Mucosa of descending colon (tissue), 3 donors: ENCODE measurements at regions not wholly inside any gene's neighbourhood (a gene's known extent, or its start where the extent isn't known, plus 50 kb on each side); places are given as distances from the start of the nearest gene placed in this dataset.

Experiments used
- ATAC-seq: fragments of 200-7000 bp; cut with Tn5 transposase; one replicate; pipeline ENCODE4 v1.9.1; 2020; ENCODE audit warnings: mild to moderate bottlenecking, moderate library complexity
- DNase-seq, 3 donors: peaks; one replicate each; pipeline ENCODE4 v3.0.0-alpha.2; 2020
- H3K36me3 ChIP-seq: fragments of 200-600 bp; one replicate; pipeline ENCODE4 v1.8.0; 2021; ENCODE audit warnings: low read depth, mild to moderate bottlenecking
- H3K4me1 ChIP-seq: fragments of 200-600 bp; one replicate; pipeline ENCODE4 v1.8.0; 2021; ENCODE audit warnings: low read depth, mild to moderate bottlenecking
- H3K4me3 ChIP-seq: fragments of 200-600 bp; one replicate; pipeline ENCODE4 v1.8.0; 2021; ENCODE audit warnings: mild to moderate bottlenecking
- H3K9me3 ChIP-seq: fragments of 200-600 bp; one replicate; pipeline ENCODE4 v1.8.0; 2021; ENCODE audit warnings: mild to moderate bottlenecking
- intact Hi-C, 2 donors: fragments of 100-400 bp; cut with DNase I in 1 of 2; cut with micrococcal nuclease in 1 of 2; formaldehyde crosslinking; loops; one replicate each; pipeline versions ENCODE4 v1.11.0 to v1.11.1; 2022; cut with DNase I, micrococcal nuclease
- TF ChIP-seq, protein P1 (sequence below): fragments of 200-600 bp; IDR thresholded peaks from one replicate; pipeline ENCODE4 v1.8.0; 2022; ENCODE audit warnings: antibody characterized with exemption, mild to moderate bottlenecking
- donor health status: DM: no; HTN: no; CAD: no; lungs with moderate emphysema.
- donor health status: DM: no; HTN: no; CAD: no.
- donor health status: DM: no; HTN: yes; CAD: no.

GRCh38 chr20:41939659-41940058, 321.5 kb upstream of the CHD6 start:
- TF ChIP-seq, protein P1, sequence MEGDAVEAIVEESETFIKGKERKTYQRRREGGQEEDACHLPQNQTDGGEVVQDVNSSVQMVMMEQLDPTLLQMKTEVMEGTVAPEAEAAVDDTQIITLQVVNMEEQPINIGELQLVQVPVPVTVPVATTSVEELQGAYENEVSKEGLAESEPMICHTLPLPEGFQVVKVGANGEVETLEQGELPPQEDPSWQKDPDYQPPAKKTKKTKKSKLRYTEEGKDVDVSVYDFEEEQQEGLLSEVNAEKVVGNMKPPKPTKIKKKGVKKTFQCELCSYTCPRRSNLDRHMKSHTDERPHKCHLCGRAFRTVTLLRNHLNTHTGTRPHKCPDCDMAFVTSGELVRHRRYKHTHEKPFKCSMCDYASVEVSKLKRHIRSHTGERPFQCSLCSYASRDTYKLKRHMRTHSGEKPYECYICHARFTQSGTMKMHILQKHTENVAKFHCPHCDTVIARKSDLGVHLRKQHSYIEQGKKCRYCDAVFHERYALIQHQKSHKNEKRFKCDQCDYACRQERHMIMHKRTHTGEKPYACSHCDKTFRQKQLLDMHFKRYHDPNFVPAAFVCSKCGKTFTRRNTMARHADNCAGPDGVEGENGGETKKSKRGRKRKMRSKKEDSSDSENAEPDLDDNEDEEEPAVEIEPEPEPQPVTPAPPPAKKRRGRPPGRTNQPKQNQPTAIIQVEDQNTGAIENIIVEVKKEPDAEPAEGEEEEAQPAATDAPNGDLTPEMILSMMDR: no peak
- no peak overlapping the region for H3K4me3 ChIP-seq
- no peaks in the 10 kb centered on the region for H3K4me1 ChIP-seq
- intact Hi-C loops: no loop called here
- ATAC-seq (no peak), DNase-seq (no peak)
- H3K9me3 ChIP-seq: no peaks in the 10 kb centered on the region
- no peaks in the 10 kb centered on the region for H3K36me3 ChIP-seq

GRCh38 chr20:41938353-41938752, 320.2 kb upstream of the CHD6 start:
- TF ChIP-seq, protein P1: no peak
- intact Hi-C loops: no loop called here
- no peak for ATAC-seq

GRCh38 chr20:41935259-41935791, 317.1 kb upstream of the CHD6 start:
- ATAC-seq: no peak
- H3K36me3 ChIP-seq: no peaks in the 10 kb centered on the region
- no peak overlapping the region for H3K4me3 ChIP-seq
- intact Hi-C loops: no loop called here
- TF ChIP-seq, protein P1: no peak
- H3K4me1 ChIP-seq: no peaks in the 10 kb centered on the region
- DNase-seq: no peak
- no peaks in the 10 kb centered on the region for H3K9me3 ChIP-seq

More at GRCh38 chr20:41938353-41938752, 320.2 kb upstream of the CHD6 start:
- Histone ChIP-seq H3K9me3 (no peaks in the 10 kb centered on the region), H3K36me3 (no peaks in the 10 kb centered on the region), H3K4me3 (no peak overlapping the region), H3K4me1 (no peaks in the 10 kb centered on the region)
- DNase-seq: no peak

GRCh38 chr20:41932431-41932830, 314.3 kb upstream of the CHD6 start:
- H3K9me3 ChIP-seq: no peaks in the 10 kb centered on the region
- H3K4me1 ChIP-seq: no peaks in the 10 kb centered on the region
- H3K4me3 ChIP-seq: no peak overlapping the region
- no peaks in the 10 kb centered on the region for H3K36me3 ChIP-seq
- DNase-seq (no peak), ATAC-seq (no peak)
- intact Hi-C loops: no loop called here
- TF ChIP-seq, protein P1: no peak

- intact Hi-C loops: no loop called here
- no peak for DNase-seq
- H3K36me3 ChIP-seq: no peaks in the 10 kb centered on the region
- no peak overlapping the region for H3K4me3 ChIP-seq
- no peaks in the 10 kb centered on the region for H3K4me1 ChIP-seq
- H3K9me3 ChIP-seq: no peaks in the 10 kb centered on the region
- TF ChIP-seq, protein P1: no peak
- no peak for ATAC-seq
These were observed 309.5 kb upstream of the CHD6 start for GRCh38 chr20:41927655-41928054.

- Histone ChIP-seq H3K4me3 (no peak overlapping the region), H3K4me1 (no peaks in the 10 kb centered on the region), H3K9me3 (no peaks in the 10 kb centered on the region), H3K36me3 (no peaks in the 10 kb centered on the region)
- no peak for DNase-seq
- TF ChIP-seq, protein P1: no peak
- ATAC-seq: no peak
- intact Hi-C loops: no loop called here
These were observed 309.0 kb upstream of the CHD6 start for GRCh38 chr20:41927189-41927588.
